NCI-H446 treated with DMSO at 0.1 percent for 48 hours (cell line): ENCODE measurements at regions not wholly inside any gene's neighbourhood (a gene's known extent, or its start where the extent isn't known, plus 50 kb on each side); places are given as distances from the start of the nearest gene placed in this dataset.

Source experiments
- DNase-seq: peaks from one replicate; lab custom pipeline; 2025; lab: John Stamatoyannopoulos, UW

DNA sequence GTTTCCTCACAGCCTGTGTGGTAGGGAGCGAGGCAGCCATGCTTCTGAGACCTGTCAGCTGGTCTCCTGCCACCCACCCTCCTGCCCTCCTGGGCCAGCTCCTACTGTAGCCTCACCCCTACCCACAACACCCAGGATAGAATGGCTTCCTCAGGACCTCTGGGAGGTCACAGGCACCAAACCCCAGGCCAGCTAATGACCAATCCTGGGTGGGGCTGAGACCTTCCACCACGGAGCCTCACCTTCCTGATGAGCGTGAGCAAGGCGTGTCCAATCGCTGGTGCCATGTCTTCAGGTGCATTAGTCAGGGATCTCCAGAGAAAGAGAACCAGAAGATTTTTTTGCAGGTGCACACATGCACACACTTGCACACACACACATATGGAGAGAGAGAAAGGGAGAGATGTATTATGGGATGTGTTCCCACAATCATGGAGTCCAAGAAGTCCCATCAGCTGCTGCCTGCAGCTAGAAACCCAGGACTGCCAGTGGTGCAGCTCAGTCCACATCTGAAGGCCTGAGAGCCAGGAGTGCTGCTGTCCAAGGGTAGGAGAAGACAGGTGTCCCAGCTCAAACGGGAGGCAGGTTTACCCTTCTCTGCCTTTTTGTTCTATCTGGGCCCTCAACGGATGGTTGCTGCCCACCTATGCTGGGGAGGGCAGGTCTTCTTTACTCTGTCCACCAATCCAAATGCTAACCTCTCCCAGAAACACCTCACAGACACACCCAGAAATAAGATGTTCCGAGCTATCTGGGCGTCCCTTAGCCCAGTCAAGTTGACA, 70.4 kb upstream of the HDAC4 start:
- no peak for DNase-seq

DNA sequence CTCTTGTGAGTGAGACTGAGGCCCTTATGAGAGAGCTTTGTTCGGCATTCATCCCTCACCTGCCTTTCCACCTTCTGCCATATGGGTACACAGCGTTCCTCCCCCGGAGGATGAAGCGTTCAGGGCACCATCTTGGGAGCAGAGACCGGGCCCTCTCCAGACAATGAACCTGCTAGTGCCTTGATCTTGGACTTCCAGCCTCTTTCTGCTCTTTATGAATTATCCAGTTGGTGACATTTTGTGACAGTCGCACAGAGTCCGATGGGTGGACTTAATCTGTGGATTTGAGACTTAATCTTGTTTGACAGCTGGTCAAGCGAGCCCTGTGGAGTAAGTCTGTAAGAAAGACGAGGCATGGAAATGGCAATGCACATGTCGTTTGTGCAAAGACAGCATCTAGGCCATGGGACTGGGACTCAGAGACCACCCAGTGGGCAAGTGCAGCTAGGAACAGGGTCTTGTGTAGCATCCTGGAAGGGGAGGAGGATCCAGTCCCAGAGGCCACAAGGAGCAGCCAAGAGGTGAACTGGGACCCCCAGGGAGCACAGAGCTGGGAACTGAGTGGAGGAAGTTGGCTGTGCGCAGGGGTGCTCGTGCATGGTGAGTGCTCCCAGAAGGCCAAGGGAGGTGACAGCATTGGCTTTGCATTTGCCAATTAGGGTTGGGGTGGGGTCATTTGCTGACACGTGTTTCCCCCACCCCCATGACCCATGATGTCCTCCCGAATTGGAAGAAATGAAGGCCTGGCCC, 69.5 kb upstream of the HDAC4 start:
- DNase-seq = no peak

DNA sequence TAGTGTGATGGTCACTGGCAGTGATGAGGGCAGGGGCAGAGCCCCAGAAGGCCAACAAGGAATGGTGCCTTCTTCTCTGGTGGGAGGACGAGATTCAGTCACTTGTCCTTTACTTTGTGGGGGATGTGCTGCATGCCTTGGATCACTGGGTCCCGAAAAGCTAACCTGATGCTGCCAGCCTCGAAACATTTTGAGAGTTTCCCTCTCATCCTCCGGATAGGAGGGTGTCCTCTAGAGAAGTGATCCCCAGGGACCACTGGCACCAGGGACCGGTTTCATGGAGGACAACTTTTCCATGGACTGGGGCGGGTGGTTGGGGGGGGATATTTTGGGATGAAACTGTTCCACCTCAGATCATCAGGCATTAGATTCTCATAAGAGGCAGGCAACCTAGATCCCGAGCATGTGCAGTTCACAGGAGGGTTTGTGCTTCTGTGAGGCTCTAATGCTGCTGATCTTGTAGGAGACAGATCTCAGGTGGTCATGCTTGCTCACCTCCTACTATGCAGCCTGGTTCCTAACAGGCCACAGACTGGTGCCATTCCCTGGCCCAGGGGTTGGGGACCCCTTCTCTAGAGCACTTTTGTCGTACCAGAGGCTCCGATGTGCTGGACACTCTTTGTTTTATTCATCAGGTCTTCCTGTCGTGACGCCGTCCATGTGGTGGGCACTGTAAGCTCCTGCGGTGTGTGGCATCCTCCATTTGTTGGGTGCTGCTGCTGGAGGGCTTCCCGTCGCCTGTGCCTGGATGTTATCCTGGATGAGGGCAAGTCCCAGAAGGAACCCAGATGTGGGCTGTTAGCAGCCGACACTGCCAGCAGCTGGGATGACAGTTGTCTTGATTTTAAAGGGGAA, 68.5 kb upstream of the HDAC4 start:
- no peak for DNase-seq

DNA sequence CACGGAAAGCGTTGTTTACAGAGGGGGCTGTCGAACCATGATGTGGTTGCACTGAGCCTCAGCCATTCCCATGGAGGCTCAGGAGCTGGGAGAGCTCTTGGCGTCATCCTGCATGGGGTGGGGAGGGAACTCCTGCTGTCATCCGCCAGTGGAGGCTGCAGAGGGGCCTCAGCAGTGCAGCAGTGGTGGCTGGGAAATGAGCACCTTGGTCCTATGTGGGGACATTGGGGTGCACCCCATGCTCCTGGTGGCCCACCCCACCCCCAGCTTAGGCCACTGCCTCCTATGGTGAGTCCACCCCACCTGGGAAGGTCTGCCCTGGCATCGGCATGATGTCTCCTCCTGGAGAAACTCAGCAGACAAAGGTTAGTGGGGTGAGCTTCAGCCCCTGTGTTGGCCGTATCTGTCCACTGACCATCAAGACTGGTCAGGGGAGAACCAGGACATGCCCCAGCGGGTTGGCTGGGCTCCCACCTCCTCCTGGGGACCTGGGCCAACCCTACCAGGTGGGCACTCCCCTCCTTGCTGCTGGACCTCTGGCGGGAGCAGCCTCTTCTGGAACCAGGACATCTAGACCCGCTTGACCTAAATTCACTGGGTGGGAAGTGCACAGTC, 67.8 kb upstream of the HDAC4 start:
- no peak for DNase-seq

DNA sequence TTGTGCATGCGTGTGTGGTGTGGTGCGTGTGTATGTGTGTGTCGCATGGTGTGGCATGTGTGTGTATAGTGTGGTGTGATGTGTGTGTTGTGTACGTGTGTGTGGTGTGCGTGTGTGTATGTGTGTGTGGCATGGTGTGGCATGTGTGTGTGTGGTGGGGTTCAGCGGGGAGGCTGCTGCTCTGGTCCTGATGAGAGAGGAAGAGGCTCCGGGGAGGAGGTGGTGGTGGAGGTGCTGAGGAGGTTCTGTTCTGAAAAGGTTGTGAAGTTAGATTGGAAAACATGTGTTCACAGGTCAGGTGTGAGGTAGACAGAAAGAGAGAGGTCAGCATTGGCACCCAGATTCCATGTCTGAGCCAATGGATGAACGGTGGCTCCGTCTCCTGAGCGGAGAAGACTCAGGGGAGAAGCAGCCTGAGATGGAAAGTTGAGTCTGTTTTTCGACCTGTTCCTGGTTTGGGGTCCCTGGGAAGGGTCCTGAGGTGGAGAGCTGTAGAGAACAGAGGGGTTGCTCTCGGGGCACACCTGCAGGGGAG, 67.2 kb upstream of the HDAC4 start:
- no peak for DNase-seq

DNA sequence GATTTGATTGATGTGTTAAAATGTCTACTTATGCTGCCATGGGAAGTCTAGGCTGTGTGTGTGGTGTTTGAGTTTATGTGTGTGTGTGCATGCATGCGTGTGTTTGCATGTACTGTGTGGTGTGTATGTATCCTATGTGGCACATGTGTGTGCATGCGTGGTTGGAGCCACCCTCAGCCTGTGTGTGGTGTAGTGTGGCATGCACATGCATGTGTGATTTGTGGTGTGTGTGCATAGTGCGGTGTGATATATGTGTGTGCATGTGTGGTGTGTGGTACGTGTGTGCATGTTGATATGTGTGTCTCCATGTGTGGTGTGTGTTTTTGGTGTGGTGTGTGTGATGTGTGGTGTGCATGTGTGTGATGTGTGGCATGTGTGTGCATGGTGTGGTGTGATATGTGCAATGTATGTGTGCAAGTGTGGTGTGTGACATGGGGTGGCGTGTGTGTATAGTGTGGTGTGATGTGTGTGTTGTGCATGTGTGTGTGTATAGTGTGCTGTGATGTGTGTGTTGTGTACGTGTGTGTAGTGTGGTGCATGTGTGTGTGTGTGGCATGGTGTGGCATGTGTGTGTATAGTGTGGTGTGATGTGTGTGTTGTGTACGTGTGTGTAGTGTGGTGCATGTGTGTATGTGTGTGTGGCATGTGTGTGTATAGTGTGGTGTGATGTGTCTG, 66.6 kb upstream of the HDAC4 start:
- no peak for DNase-seq

DNA sequence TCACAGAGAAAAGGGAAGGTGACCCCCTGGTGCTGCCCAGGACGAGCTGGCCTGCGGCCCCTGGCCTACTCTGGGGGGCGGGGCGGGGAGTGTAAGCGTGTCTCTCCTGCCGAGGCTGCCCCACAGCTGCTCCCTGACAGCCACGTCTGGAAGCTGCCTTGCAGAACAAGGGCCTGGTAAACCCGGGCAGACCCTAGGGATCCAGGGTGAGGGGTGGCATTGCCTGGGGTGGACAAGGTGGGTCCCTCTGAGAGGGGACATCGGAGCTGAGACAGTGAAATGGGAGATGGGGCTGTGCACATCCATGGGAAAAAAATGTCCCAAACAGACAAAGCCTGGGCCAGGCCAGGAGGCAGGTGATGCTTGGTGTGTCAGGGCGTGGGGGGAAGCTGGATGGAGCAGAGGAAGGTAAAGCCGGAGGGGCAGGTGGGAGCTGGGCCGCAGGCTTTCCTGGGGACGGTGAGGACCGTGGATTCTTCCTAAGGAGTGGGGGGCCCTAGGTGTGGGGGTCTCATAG, 66.0 kb upstream of the HDAC4 start:
- DNase-seq = no peak

DNA sequence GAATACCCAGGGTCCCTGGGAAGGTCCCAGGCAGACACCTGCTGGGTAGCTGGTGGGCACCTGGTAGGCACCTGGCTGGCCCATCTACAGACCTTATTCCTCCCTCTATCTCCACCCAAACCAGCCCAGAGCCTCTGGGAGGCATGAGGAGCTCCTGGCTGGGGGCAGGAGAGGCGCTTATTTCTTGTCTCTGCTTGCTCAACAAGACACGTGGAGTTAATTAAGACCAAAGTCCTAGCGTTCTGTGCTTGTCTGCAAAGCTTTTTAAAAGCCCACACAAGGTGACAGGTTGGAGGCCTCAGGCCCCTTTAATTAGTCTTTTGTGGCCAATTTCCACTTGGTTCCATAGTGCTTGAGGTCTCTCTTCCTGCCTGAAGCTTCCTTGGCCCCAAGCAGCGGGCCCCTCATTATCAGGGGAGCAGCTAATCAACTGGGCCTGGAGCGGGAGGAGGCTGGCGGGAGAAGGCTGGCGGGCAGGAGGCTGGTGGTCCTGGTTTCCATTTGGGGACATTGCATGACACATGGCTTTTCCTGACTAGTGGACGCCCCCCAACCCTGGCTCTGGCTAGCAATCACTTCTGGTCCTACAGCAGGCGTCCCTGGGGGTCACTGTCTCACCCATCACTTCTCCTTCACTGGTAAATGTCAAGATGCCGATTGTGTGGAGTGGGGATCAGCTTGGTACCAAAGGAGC, 65.4 kb upstream of the HDAC4 start:
- no peak for DNase-seq

DNA sequence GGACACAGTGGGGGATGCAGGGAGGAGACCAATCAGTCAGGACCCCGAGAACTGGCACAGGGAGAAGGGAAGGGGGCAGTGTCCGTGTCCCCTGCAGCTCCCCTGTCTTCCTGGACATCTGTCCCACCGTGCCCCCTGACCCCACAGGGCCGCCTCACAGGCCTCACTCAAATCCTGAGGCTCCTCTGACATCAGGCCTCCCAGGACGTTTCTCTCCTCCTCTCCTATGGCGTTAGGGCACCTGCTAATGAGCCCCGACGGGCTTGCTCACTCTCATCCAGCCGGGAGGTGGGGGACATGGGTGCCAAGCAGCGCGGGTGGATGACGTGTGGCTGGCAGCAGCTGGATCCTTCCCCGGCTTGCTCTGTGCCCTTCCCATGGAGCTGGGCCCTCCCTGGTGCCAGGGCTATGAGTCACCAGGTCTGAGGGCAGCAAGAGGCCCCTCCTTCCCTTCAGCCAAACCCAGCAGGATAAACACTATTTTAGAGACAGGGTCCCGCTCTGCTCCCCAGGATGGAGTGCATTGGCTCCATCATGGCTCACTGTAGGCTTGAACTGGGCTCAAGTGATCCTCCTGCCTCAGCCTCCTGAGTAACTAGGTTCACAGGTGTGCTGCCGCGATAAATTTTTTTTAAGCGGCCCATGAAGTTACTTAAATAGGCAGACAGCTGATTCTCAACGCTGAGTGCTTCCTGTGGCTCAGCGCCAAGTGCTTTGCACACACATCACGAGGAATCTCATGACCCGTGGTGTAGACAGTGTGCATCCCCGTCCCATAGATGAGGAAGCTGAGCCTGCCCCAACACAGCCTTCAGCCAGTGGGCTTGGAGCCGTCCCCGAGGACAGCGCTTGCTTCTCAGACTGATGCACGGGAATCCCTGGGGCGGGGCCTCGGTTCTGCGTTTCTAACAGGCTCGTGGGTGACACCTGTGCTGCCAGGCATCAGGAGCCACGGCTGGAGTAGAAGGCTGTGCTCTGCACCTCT, 64.5 kb upstream of the HDAC4 start:
- peak; percentile 8 for DNase-seq

DNA sequence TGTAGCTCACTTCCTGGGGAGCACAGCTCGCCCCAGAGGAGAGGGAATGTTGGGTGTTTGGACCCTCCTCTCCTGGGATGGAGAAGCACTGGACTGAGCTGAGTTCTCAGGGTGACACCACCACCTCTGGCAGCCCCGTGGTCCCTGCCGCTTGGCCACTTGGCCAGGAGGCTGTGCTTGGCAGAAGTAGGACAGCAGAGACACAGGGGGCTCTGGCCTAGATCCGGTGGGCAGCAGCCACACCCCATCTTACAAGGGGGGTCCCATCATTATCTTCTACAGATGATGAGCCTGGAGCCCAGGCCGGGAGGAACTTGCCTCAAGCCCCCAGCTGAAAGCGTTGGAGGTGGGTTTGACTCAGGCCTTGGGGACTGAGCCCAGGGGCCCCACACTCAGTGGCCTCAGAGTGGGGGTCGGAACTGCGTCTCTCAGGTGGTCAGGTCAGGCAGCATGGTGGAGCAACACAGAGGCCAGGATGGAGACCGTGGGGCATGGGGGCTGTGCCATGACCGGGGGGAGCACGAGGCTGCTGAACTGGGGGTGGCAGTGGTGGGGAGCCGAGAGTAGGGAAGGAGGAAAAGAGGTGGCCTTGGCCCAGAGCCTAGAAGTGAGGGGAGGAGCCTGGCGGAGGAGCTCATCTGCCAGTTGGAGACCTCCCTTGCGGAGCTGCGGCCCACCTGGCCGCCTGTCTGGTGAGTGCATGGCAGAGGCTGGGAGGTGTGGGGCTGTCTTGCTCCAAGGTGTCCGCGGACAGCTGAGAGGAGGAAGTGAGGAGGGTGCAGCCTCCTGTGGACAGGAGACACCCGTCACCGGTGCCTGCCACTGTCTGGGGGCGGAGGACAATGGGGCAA, 63.6 kb upstream of the HDAC4 start:
- no peak for DNase-seq

DNA sequence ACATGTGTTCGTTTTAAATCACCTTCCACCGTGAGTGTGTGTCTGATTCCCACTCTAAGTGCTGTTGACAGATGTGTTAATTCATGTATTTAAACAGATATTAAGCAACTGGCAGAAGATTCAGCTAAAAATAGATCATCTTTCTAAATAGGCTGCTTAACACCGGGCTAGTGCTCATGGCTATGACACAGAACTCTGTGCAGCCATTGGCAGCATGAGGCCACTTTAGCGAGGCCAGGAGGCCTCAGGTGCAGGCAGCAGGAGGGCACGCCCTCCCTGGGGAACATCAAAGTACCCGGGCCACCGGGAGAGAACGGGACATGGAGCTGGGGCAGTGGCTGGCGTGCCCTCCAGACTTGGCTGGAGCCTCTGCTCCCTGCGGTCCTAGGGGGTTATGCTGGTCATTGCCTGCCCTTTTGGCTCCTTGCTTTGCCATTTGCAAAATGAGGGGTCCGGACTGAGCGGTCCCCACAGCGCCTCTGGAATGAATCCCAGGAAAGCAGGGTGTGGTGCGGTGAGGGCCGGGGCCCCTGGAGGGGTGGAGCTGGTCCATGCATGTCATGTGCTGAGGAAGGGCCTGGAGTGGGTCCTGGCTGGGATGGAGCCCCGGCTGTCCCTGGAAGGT, 62.8 kb upstream of the HDAC4 start:
- DNase-seq = no peak

DNA sequence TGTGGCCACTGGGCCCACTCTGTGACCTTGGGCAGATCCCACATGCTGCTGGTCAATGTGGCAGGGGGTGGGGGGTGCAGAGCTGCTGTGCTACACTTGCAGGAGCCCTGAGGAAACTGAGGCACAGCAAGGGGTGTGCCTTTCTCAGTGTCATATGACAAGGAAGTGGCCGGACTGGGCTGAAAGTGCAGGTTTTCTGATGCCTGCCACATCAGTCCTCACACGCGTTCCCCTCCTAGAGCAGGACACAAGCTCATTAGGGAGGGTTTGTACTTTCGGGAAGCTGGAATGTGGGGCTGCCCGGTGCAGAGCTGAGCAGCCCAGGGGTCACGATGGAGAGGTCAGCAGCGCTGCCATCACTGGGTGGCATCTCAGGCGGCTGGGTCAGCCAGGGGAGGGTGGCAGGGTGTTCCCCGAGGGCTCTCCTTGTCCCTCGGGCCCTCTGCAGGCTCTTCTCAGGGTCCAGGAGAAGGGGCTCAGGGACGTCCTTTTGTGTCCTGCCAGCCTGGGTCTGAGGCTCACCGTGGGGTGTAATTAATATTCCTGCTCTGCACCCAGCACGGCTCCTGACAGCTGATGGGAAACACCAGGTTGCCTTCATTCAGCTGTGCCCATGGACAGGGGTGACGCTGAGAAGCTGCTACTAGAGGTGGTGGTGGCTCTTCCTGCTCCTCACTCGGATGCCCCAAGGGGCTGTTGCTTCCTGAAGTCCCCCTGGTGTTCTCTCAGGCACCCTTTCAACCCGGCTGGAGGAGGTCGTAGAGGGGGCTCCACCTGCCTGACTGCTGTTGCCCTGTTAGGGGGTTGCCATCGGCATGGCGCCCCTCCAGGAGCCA, 62.1 kb upstream of the HDAC4 start:
- DNase-seq = no peak

DNA sequence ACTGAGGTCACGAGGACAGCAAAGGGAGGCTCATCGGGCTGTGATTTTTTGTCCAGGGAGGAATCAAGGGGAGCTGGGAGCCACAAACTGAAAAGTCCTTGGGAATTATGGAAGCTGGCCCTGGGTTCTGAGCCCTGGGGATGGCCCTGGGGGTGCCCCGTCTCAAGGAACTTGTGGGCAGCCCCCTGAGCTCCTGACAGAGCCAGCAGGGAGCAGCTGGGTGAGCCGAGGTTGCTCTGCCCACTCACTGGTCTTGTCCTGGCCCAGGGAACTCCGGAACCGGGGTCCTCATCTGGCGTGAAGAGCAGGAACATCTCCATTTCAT, 61.3 kb upstream of the HDAC4 start:
- no peak for DNase-seq

DNA sequence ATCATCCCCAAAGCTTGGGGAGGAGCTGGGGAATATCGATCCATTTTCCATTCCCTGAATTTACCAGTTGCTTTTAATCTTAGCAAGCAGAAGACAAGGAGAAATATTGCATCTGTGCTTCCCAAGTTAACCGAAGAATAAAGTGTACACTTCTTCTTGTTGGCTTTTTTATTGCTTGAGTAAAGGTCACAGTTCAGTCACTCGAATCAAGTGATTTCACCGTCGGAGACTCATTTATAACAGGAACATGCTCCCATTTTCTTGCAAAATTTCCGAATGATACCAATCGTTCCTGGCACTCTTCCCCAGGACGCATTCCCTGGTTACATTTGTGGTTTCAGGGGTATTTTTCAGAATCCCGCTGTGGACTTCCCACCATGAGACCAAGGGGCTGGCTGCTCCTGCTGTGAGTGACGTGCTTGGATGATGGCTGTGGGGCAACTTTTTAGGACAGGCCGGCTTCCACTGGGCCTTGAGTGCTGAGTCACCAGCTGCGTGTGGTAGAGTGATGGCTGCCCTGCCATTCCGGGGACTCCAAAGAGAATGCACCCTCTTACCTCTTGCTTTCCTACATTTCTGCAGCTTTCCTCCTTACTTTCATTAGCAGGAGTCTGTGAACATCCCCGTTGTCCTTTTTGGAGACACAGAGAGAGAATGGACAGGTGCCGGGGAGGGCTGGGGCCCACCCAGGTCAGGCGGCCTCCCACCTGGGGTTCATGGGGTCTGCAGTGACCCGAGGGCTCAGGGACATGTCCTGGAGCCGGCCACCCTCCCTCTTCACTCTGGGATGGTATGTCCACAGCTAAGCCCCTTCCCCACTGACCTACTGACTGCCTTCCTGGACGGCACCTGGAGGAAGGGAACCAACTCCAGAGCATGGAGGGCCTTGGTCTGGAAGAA, 60.7 kb upstream of the HDAC4 start:
- DNase-seq = no peak

DNA sequence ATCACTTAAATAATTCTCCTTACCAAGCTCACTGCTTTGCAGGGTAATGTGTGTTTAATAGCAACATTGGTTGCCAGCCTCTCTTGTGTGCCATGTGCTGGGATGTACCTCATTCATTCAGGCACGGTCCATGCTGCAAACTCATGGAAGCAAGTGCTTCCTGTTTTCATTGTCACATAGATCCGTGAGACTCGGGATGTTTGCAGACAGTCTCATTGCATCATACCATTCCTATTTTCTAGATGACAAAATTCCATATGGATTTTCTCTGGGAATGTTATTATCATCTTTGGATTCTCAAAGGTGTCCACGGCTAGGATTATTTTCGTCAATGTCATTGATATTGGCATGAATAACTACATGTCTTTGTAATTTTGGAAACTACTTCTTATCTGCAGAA, 60.0 kb upstream of the HDAC4 start:
- DNase-seq = no peak

DNA sequence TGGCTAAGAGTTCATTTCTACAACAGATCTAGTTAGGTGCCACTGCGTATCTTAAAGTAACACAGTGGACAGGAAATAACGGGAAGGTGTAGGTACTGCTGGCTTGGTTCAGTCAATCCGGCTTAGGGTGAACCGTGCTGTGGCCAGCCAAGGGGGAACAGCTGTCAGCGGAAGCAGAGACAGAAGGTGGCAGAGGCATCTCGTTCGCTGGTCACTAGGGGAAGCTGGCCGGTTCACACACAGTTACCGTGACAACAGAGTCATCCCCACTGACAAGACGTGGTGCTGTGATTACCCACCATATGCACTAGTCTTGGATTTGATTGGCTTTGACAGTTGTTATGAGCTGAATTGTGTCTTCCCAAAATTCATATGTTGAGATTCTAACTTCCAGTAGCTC, 58.8 kb upstream of the HDAC4 start:
- DNase-seq = no peak
